ENCODE measurements at regions not wholly inside any gene's neighbourhood (a gene's known extent, or its start where the extent isn't known, plus 50 kb on each side); places are given as distances from the start of the nearest gene placed in this dataset.
"Not testable (repeated sequence)": the region's sequence is repeated elsewhere in the genome, so short reads cannot be mapped to it uniquely, and the experiment has no call there.

DNA sequence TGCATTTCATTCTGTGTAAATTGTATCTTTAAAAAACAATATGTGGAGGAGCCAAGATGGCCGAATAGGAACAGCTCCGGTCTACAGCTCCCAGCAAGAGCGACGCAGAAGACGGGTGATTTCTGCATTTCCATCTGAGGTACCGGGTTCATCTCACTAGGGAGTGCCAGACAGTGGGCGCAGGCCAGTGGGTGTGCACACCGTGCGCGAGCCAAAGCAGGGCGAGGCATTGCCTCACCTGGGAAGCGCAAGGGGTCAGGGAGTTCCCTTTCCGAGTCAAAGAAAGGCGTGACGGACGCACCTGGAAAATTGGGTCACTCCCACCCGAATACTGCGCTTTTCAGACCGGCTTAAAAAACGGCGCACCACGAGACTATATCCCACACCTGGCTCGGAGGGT is 75.0 kb upstream of the RGS1 start:
- not testable (repeated sequence) for H3F3A ChIP-seq (ENCODE audit: insufficient read depth); H3K27me3 ChIP-seq (ENCODE audit: low read length); H3K9ac ChIP-seq (ENCODE audit: low read length); H3K9me3 ChIP-seq (ENCODE audit: insufficient read depth, low read length); H3K79me2 ChIP-seq (ENCODE audit: insufficient read depth, low read length); H3K27ac ChIP-seq (ENCODE audit: low read depth, low read length); H3K4me3 ChIP-seq (ENCODE audit: insufficient read depth, low read length, poor library complexity, severe bottlenecking); H4K20me1 ChIP-seq (ENCODE audit: low read depth, low read length); H3K9me2 ChIP-seq (replicated peaks; ENCODE audit: insufficient read depth, low read length); H3K36me3 ChIP-seq (ENCODE audit: low read length); H3K4me2 ChIP-seq (ENCODE audit: low read depth, low read length, poor library complexity, severe bottlenecking); H2AFZ ChIP-seq (ENCODE audit: low read depth, low read length, severe bottlenecking)

DNA sequence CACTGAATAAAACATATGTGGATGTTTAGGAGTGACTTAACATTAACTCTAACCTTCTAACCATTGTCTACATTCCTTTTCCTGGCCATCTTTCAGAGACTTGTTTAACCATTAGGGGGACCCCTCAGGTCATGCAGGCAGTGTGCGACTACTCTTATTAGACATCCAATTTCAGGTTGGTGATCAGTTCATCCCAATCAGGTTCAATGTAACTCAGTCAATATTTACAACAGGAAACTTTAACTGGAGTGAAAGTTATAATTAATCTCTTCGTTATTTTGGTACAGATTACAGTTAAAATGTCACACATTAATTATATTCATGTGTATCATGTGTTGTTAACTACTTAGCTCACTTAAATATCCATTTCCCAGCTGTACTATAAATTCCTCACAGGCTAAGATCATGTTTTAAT is 68.8 kb upstream of the RGS1 start:
- H3K27ac ChIP-seq (ENCODE audit: low read depth, low read length), result no peak overlapping the region
- no peaks in the 10 kb centered on the region for H3K9me2 ChIP-seq (replicated peaks; ENCODE audit: insufficient read depth, low read length)
- no peak overlapping the region for H2AFZ ChIP-seq (ENCODE audit: low read depth, low read length, severe bottlenecking)
- H3F3A ChIP-seq (ENCODE audit: insufficient read depth), result no peaks in the 10 kb centered on the region
- H3K4me2 ChIP-seq (ENCODE audit: low read depth, low read length, poor library complexity, severe bottlenecking), result no peak overlapping the region
- no peak overlapping the region for H3K9ac ChIP-seq (ENCODE audit: low read length)
- no peaks in the 10 kb centered on the region for H3K27me3 ChIP-seq (ENCODE audit: low read length)
- H3K4me3 ChIP-seq (ENCODE audit: insufficient read depth, low read length, poor library complexity, severe bottlenecking), result no peak overlapping the region
- no peaks in the 10 kb centered on the region for H4K20me1 ChIP-seq (ENCODE audit: low read depth, low read length)
- no peaks in the 10 kb centered on the region for H3K79me2 ChIP-seq (ENCODE audit: insufficient read depth, low read length)
- H3K9me3 ChIP-seq (ENCODE audit: insufficient read depth, low read length), result no peaks in the 10 kb centered on the region
- H3K36me3 ChIP-seq (ENCODE audit: low read length), result no peaks in the 10 kb centered on the region
- TF ChIP-seq EZH2phosphoT487 (conservative IDR thresholded peaks at IDR 0.05; ENCODE audit: low read length), result no peak
- TF ChIP-seq, protein P1, sequence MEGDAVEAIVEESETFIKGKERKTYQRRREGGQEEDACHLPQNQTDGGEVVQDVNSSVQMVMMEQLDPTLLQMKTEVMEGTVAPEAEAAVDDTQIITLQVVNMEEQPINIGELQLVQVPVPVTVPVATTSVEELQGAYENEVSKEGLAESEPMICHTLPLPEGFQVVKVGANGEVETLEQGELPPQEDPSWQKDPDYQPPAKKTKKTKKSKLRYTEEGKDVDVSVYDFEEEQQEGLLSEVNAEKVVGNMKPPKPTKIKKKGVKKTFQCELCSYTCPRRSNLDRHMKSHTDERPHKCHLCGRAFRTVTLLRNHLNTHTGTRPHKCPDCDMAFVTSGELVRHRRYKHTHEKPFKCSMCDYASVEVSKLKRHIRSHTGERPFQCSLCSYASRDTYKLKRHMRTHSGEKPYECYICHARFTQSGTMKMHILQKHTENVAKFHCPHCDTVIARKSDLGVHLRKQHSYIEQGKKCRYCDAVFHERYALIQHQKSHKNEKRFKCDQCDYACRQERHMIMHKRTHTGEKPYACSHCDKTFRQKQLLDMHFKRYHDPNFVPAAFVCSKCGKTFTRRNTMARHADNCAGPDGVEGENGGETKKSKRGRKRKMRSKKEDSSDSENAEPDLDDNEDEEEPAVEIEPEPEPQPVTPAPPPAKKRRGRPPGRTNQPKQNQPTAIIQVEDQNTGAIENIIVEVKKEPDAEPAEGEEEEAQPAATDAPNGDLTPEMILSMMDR (IDR thresholded peaks at IDR 0.05; ENCODE audit: insufficient read depth, low read length, poor library complexity, severe bottlenecking), result peak; percentile 66

DNA sequence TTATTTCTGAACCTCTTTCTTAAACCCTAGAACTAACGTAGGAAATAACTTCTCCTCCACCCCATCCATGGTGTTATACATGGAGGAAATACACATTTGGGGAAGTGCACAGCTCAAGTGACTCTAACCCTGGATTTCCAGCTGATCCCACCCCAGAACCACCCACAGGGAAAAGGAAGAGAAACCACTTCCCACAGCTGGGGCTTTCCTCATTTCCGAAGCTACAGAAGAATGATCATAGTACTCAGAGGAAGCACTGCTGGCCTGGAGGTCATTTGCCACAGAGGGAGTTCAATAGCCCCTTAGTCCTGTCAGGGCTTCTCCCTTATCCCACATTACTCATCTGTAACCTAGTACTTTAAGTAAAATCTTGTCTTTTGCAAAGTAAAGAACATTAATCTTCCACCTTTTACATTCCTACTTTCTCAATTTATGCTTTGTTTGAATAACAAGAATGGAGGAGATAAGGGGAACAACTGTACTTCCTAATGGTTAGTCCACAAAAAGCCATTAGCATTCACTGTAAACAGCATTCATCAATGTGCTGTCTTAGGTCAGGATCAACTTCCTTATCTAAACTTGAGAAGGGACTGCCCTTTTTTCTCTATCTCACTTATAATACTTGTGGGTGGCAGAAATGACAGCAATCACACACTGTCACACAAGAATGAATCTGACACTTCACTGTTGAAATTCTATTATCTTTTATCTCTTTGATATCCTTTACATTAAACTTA is 63.0 kb upstream of the RGS1 start:
- H4K20me1 ChIP-seq (ENCODE audit: low read depth, low read length), result no peaks in the 10 kb centered on the region
- peak overlapping the region; percentile 44 for H3K27ac ChIP-seq (ENCODE audit: low read depth, low read length)
- no peak overlapping the region for H3K4me3 ChIP-seq (ENCODE audit: insufficient read depth, low read length, poor library complexity, severe bottlenecking)
- H3K9ac ChIP-seq (ENCODE audit: low read length), result no peak overlapping the region
- TF ChIP-seq EZH2phosphoT487 (conservative IDR thresholded peaks at IDR 0.05; ENCODE audit: low read length), result no peak
- TF ChIP-seq, protein P1 (IDR thresholded peaks at IDR 0.05; ENCODE audit: insufficient read depth, low read length, poor library complexity, severe bottlenecking), result no peak
- H3F3A ChIP-seq (ENCODE audit: insufficient read depth), result peaks cover 23% of the 10 kb centered on the region
- H3K79me2 ChIP-seq (ENCODE audit: insufficient read depth, low read length), result no peaks in the 10 kb centered on the region
- no peaks in the 10 kb centered on the region for H3K9me2 ChIP-seq (replicated peaks; ENCODE audit: insufficient read depth, low read length)
- peak overlapping the region; percentile 42 for H3K4me2 ChIP-seq (ENCODE audit: low read depth, low read length, poor library complexity, severe bottlenecking)
- H3K36me3 ChIP-seq (ENCODE audit: low read length), result no peaks in the 10 kb centered on the region
- no peaks in the 10 kb centered on the region for H3K27me3 ChIP-seq (ENCODE audit: low read length)
- H2AFZ ChIP-seq (ENCODE audit: low read depth, low read length, severe bottlenecking), result no peak overlapping the region
- no peaks in the 10 kb centered on the region for H3K9me3 ChIP-seq (ENCODE audit: insufficient read depth, low read length)

DNA sequence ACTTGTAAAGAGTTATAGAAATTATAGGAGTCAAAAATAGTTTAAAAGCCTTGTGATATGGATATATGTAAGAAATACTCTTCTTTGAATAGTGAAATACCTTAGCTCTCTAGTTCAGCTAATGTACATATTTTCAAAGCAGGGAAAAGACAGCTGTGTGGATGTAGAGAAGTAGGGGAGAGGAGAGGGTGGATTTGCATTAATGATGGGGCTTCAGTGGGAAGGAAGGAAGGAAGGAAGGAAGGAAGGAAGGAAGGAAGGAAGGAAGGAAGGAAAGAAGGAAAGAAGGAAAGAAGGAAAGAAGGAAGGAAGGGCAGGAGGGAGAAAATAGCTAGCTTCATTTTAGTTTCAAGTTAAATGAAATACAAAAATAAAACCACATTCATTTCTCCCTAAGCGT is 62.4 kb upstream of the RGS1 start:
- Histone ChIP-seq H2AFZ (ENCODE audit: low read depth, low read length, severe bottlenecking) (no peak overlapping the region), H3K79me2 (ENCODE audit: insufficient read depth, low read length) (no peaks in the 10 kb centered on the region), H4K20me1 (ENCODE audit: low read depth, low read length) (no peaks in the 10 kb centered on the region), H3K27me3 (ENCODE audit: low read length) (no peaks in the 10 kb centered on the region), H3K9me3 (ENCODE audit: insufficient read depth, low read length) (no peaks in the 10 kb centered on the region), H3K9me2 (replicated peaks; ENCODE audit: insufficient read depth, low read length) (no peaks in the 10 kb centered on the region), H3K9ac (ENCODE audit: low read length) (no peak overlapping the region), H3F3A (ENCODE audit: insufficient read depth) (peaks cover 23% of the 10 kb centered on the region), H3K36me3 (ENCODE audit: low read length) (no peaks in the 10 kb centered on the region), H3K4me3 (ENCODE audit: insufficient read depth, low read length, poor library complexity, severe bottlenecking) (no peak overlapping the region), H3K27ac (ENCODE audit: low read depth, low read length) (peak overlapping the region; percentile 44), H3K4me2 (ENCODE audit: low read depth, low read length, poor library complexity, severe bottlenecking) (peak overlapping the region; percentile 42)
- TF ChIP-seq EZH2phosphoT487 (conservative IDR thresholded peaks at IDR 0.05; ENCODE audit: low read length), result no peak
- TF ChIP-seq, protein P1 (IDR thresholded peaks at IDR 0.05; ENCODE audit: insufficient read depth, low read length, poor library complexity, severe bottlenecking), result no peak
